ENCODE measurements at regions not wholly inside any gene's neighbourhood (a gene's known extent, or its start where the extent isn't known, plus 50 kb on each side); places are given as distances from the start of the nearest gene placed in this dataset.

GRCh38 chr15:37767841-37768455 lies 166.5 kb upstream of the TMCO5A start:
- no peaks in the 10 kb centered on the region for H3K27me3 ChIP-seq (ENCODE audit: insufficient read depth, low read length)
- H3K9me3 ChIP-seq (ENCODE audit: low read length) = no peaks in the 10 kb centered on the region
- H3K4me1 ChIP-seq (ENCODE audit: insufficient read depth, low read length, severe bottlenecking) = no peaks in the 10 kb centered on the region
- no peaks in the 10 kb centered on the region for H3K36me3 ChIP-seq (ENCODE audit: insufficient read depth, low read length)
- H3K27ac ChIP-seq (ENCODE audit: low read depth, low read length, poor library complexity, severe bottlenecking) = no peak overlapping the region
- no peak for TF ChIP-seq CTCF (IDR thresholded peaks at IDR 0.05; ENCODE audit: low read length)
- no peak for TF ChIP-seq EZH2 (IDR thresholded peaks at IDR 0.05; ENCODE audit: borderline replicate concordance, low read length)
- no peaks in the 10 kb centered on the region for H3F3A ChIP-seq (ENCODE audit: insufficient read depth, low read length)
- H2AFZ ChIP-seq (ENCODE audit: low read length) = no peak overlapping the region
- H4K20me1 ChIP-seq (ENCODE audit: insufficient read depth, low read length) = no peaks in the 10 kb centered on the region
- no peak overlapping the region for H3K4me2 ChIP-seq (ENCODE audit: low read length)
- no peaks in the 10 kb centered on the region for H3K9me2 ChIP-seq (ENCODE audit: low read depth, low read length)
- no peak overlapping the region for H3K9ac ChIP-seq (ENCODE audit: low read length)
- no peaks in the 10 kb centered on the region for H3K79me2 ChIP-seq (ENCODE audit: insufficient read depth, low read length)
- no peak overlapping the region for H3K4me3 ChIP-seq (ENCODE audit: low read depth, low read length, poor library complexity, severe bottlenecking)

- H3K4me1 ChIP-seq (ENCODE audit: insufficient read depth, low read length, severe bottlenecking) = no peaks in the 10 kb centered on the region
- H3K9ac ChIP-seq (ENCODE audit: low read length) = no peak overlapping the region
- H3K36me3 ChIP-seq (ENCODE audit: insufficient read depth, low read length) = no peaks in the 10 kb centered on the region
- no peaks in the 10 kb centered on the region for H3K9me2 ChIP-seq (ENCODE audit: low read depth, low read length)
- H3F3A ChIP-seq (ENCODE audit: insufficient read depth, low read length) = no peaks in the 10 kb centered on the region
- no peaks in the 10 kb centered on the region for H4K20me1 ChIP-seq (ENCODE audit: insufficient read depth, low read length)
- no peak overlapping the region for H2AFZ ChIP-seq (ENCODE audit: low read length)
- H3K79me2 ChIP-seq (ENCODE audit: insufficient read depth, low read length) = no peaks in the 10 kb centered on the region
- no peak overlapping the region for H3K27ac ChIP-seq (ENCODE audit: low read depth, low read length, poor library complexity, severe bottlenecking)
- no peaks in the 10 kb centered on the region for H3K9me3 ChIP-seq (ENCODE audit: low read length)
- no peak for TF ChIP-seq CTCF (IDR thresholded peaks at IDR 0.05; ENCODE audit: low read length)
- TF ChIP-seq EZH2 (IDR thresholded peaks at IDR 0.05; ENCODE audit: borderline replicate concordance, low read length) = no peak
- H3K4me3 ChIP-seq (ENCODE audit: low read depth, low read length, poor library complexity, severe bottlenecking) = no peak overlapping the region
- H3K4me2 ChIP-seq (ENCODE audit: low read length) = no peak overlapping the region
- no peaks in the 10 kb centered on the region for H3K27me3 ChIP-seq (ENCODE audit: insufficient read depth, low read length)
Observed at GRCh38 chr15:37771465-37771864, 163.0 kb upstream of the TMCO5A start.

GRCh38 chr15:37773111-37773860 lies 161.2 kb upstream of the TMCO5A start:
- H3K27me3 ChIP-seq (ENCODE audit: insufficient read depth, low read length) = no peaks in the 10 kb centered on the region
- no peaks in the 10 kb centered on the region for H3F3A ChIP-seq (ENCODE audit: insufficient read depth, low read length)
- TF ChIP-seq EZH2 (IDR thresholded peaks at IDR 0.05; ENCODE audit: borderline replicate concordance, low read length) = no peak
- no peak for TF ChIP-seq CTCF (IDR thresholded peaks at IDR 0.05; ENCODE audit: low read length)
- no peaks in the 10 kb centered on the region for H3K4me1 ChIP-seq (ENCODE audit: insufficient read depth, low read length, severe bottlenecking)
- no peaks in the 10 kb centered on the region for H3K9me3 ChIP-seq (ENCODE audit: low read length)
- H3K27ac ChIP-seq (ENCODE audit: low read depth, low read length, poor library complexity, severe bottlenecking) = no peak overlapping the region
- H3K4me3 ChIP-seq (ENCODE audit: low read depth, low read length, poor library complexity, severe bottlenecking) = no peak overlapping the region
- H3K4me2 ChIP-seq (ENCODE audit: low read length) = no peak overlapping the region
- H3K9me2 ChIP-seq (ENCODE audit: low read depth, low read length) = no peaks in the 10 kb centered on the region
- H3K36me3 ChIP-seq (ENCODE audit: insufficient read depth, low read length) = no peaks in the 10 kb centered on the region
- H4K20me1 ChIP-seq (ENCODE audit: insufficient read depth, low read length) = no peaks in the 10 kb centered on the region
- no peak overlapping the region for H2AFZ ChIP-seq (ENCODE audit: low read length)
- no peaks in the 10 kb centered on the region for H3K79me2 ChIP-seq (ENCODE audit: insufficient read depth, low read length)
- H3K9ac ChIP-seq (ENCODE audit: low read length) = no peak overlapping the region
